ENCODE measurements at regions not wholly inside any gene's neighbourhood (a gene's known extent, or its start where the extent isn't known, plus 50 kb on each side); places are given as distances from the start of the nearest gene placed in this dataset.

GRCh38 chr7:84245835-84246234 lies 51.2 kb upstream of the SEMA3A start:
- H3K27ac ChIP-seq: no peak overlapping the region
- TF ChIP-seq CTCF (conservative IDR thresholded peaks at IDR 0.05): no peak
